Neural cell (in vitro differentiated cells): ENCODE measurements at regions not wholly inside any gene's neighbourhood (a gene's known extent, or its start where the extent isn't known, plus 50 kb on each side); places are given as distances from the start of the nearest gene placed in this dataset.
"Not testable (repeated sequence)": the region's sequence is repeated elsewhere in the genome, so short reads cannot be mapped to it uniquely, and the experiment has no call there.

ENCODE experiments used
- EP300 ChIP-seq: fragments of 450-650 bp; conservative IDR thresholded peaks from 2 replicates; pipeline ENCODE4 v1.6.1; 2014; ENCODE audit warnings: antibody characterized with exemption, mild to moderate bottlenecking, moderate library complexity; ENCODE audit not compliant: poor library complexity, severe bottlenecking
- EZH2 ChIP-seq: fragments of 200-600, 300-800 bp; shearing (Covaris generic), sonication (generic); IDR thresholded peaks from 2 replicates; pipeline ENCODE4 v1.6.1; 2014; ENCODE audit warnings: antibody characterized with exemption, low read length, borderline replicate concordance, mild to moderate bottlenecking; ENCODE audit not compliant: insufficient read depth, poor library complexity, severe bottlenecking
- POLR2AphosphoS5 ChIP-seq: IDR thresholded peaks from 2 replicates; pipeline ENCODE4 v1.6.1; 2012
- RAD21 ChIP-seq: fragments of 450-650 bp; conservative IDR thresholded peaks from 2 replicates; pipeline ENCODE4 v1.6.1; 2014; ENCODE audit warnings: antibody characterized with exemption, mild to moderate bottlenecking, moderate library complexity
- TAF1 ChIP-seq: IDR thresholded peaks from 2 replicates; pipeline ENCODE4 v1.6.1; 2012; ENCODE audit warnings: low read depth
- TF ChIP-seq, protein P1 (sequence below): fragments of 450-650 bp; IDR thresholded peaks from 2 replicates; pipeline ENCODE4 v1.5.1; 2014; ENCODE audit warnings: antibody characterized with exemption, mild to moderate bottlenecking, moderate library complexity; ENCODE audit not compliant: poor library complexity, severe bottlenecking
- TF ChIP-seq, protein P2 (sequence below): IDR thresholded peaks from 2 replicates; pipeline ENCODE4 v1.6.1; 2012; ENCODE audit warnings: borderline replicate concordance

DNA sequence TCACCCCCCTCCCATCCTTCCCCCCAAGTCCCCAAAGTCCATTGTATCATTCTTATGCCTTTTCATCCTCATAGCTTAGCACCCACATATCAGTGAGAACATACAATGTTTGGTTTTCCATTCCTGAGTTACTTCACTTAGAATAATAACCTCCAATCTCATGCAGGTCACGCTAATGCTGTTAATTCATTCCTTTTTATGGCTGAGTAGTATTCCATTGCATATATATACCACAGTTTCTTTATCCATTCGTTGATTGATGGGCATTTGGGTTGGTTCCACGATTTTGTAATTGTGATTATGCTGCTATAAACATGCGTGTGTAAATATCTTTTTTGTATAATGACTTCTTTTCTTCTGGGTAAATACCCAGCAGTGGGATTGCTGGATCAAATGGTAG, 621.9 kb upstream of the NRP1 start:
- TF ChIP-seq, protein P1, sequence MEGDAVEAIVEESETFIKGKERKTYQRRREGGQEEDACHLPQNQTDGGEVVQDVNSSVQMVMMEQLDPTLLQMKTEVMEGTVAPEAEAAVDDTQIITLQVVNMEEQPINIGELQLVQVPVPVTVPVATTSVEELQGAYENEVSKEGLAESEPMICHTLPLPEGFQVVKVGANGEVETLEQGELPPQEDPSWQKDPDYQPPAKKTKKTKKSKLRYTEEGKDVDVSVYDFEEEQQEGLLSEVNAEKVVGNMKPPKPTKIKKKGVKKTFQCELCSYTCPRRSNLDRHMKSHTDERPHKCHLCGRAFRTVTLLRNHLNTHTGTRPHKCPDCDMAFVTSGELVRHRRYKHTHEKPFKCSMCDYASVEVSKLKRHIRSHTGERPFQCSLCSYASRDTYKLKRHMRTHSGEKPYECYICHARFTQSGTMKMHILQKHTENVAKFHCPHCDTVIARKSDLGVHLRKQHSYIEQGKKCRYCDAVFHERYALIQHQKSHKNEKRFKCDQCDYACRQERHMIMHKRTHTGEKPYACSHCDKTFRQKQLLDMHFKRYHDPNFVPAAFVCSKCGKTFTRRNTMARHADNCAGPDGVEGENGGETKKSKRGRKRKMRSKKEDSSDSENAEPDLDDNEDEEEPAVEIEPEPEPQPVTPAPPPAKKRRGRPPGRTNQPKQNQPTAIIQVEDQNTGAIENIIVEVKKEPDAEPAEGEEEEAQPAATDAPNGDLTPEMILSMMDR: not testable (repeated sequence)
- not testable (repeated sequence) for TF ChIP-seq EP300, EZH2, TAF1, POLR2AphosphoS5, RAD21
- TF ChIP-seq, protein P2, sequence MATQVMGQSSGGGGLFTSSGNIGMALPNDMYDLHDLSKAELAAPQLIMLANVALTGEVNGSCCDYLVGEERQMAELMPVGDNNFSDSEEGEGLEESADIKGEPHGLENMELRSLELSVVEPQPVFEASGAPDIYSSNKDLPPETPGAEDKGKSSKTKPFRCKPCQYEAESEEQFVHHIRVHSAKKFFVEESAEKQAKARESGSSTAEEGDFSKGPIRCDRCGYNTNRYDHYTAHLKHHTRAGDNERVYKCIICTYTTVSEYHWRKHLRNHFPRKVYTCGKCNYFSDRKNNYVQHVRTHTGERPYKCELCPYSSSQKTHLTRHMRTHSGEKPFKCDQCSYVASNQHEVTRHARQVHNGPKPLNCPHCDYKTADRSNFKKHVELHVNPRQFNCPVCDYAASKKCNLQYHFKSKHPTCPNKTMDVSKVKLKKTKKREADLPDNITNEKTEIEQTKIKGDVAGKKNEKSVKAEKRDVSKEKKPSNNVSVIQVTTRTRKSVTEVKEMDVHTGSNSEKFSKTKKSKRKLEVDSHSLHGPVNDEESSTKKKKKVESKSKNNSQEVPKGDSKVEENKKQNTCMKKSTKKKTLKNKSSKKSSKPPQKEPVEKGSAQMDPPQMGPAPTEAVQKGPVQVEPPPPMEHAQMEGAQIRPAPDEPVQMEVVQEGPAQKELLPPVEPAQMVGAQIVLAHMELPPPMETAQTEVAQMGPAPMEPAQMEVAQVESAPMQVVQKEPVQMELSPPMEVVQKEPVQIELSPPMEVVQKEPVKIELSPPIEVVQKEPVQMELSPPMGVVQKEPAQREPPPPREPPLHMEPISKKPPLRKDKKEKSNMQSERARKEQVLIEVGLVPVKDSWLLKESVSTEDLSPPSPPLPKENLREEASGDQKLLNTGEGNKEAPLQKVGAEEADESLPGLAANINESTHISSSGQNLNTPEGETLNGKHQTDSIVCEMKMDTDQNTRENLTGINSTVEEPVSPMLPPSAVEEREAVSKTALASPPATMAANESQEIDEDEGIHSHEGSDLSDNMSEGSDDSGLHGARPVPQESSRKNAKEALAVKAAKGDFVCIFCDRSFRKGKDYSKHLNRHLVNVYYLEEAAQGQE: not testable (repeated sequence)
